Activated CD8-positive, alpha-beta memory T cell treated with anti-CD3 and anti-CD28 coated beads for 4 hours (primary cell): ENCODE measurements at regions not wholly inside any gene's neighbourhood (a gene's known extent, or its start where the extent isn't known, plus 50 kb on each side); places are given as distances from the start of the nearest gene placed in this dataset.

ENCODE experiments used
- DNase-seq, 2 donors: peaks; one replicate each; pipeline ENCODE4 v3.0.0-alpha.2; 2020; ENCODE audit warnings: low read depth in 2 of 2

GRCh38 chr1:114227059-114227458 lies 73.4 kb upstream of the SYT6 start:
- DNase-seq, result no peak

- DNase-seq, result no peak
These were observed 70.7 kb upstream of the SYT6 start for GRCh38 chr1:114224196-114224907.

- no peak for DNase-seq
These were observed 69.3 kb upstream of the SYT6 start for GRCh38 chr1:114222920-114223319.

GRCh38 chr1:114219172-114219868 lies 65.7 kb upstream of the SYT6 start:
- no peak for DNase-seq

GRCh38 chr1:114218361-114219171 lies 64.9 kb upstream of the SYT6 start:
- no peak for DNase-seq

- DNase-seq, result no peak
These were observed 62.9 kb upstream of the SYT6 start for GRCh38 chr1:114216431-114217173.

GRCh38 chr1:114215436-114215835 lies 61.8 kb upstream of the SYT6 start:
- DNase-seq, result no peak

- no peak for DNase-seq
These were observed 60.3 kb upstream of the SYT6 start for GRCh38 chr1:114214016-114214415.

GRCh38 chr1:114209971-114210370 lies 56.3 kb upstream of the SYT6 start:
- no peak for DNase-seq

GRCh38 chr1:114208714-114209113 lies 55.0 kb upstream of the SYT6 start:
- no peak for DNase-seq

GRCh38 chr1:114208106-114208505 lies 54.4 kb upstream of the SYT6 start:
- DNase-seq, result no peak

- no peak for DNase-seq
These were observed 54.0 kb upstream of the SYT6 start for GRCh38 chr1:114207635-114208034.

GRCh38 chr1:114206392-114206791 lies 52.7 kb upstream of the SYT6 start:
- no peak for DNase-seq

GRCh38 chr1:114203595-114204128 lies 50.0 kb upstream of the SYT6 start:
- no peak for DNase-seq
